Neural crest cell (in vitro differentiated cells): ENCODE measurements at regions not wholly inside any gene's neighbourhood (a gene's known extent, or its start where the extent isn't known, plus 50 kb on each side); places are given as distances from the start of the nearest gene placed in this dataset.

Source experiments
- DNase-seq: peaks from one replicate; pipeline ENCODE4 v3.0.0; 2021; ENCODE audit warnings: low read depth, mixed read lengths, low spot score
- H3K27ac Mint-ChIP-seq: one replicate; pipeline ENCODE4 v1.8.0; 2021; ENCODE audit warnings: mild to moderate bottlenecking, mixed read lengths; ENCODE audit not compliant: unreplicated experiment
- H3K27me3 Mint-ChIP-seq: 2 replicates; pipeline ENCODE4 v1.8.0; 2021; ENCODE audit warnings: low read depth, mild to moderate bottlenecking, mixed read lengths
- H3K36me3 Mint-ChIP-seq: 2 replicates; pipeline ENCODE4 v1.8.0; 2021; ENCODE audit warnings: low read depth, mild to moderate bottlenecking, mixed read lengths
- H3K4me1 Mint-ChIP-seq: 2 replicates; pipeline ENCODE4 v1.8.0; 2021; ENCODE audit warnings: mixed read lengths
- H3K4me3 Mint-ChIP-seq: one replicate; pipeline ENCODE4 v1.8.0; 2021; ENCODE audit warnings: mild to moderate bottlenecking, mixed read lengths
- H3K9me3 Mint-ChIP-seq: 2 replicates; pipeline ENCODE4 v1.8.0; 2021; ENCODE audit warnings: mixed read lengths
- TF ChIP-seq, protein P1 (sequence below): fragments of 200-600 bp; sonication (generic); conservative IDR thresholded peaks from 2 replicates; pipeline ENCODE4 v1.5.0; 2021; ENCODE audit warnings: antibody characterized with exemption, mild to moderate bottlenecking

DNA sequence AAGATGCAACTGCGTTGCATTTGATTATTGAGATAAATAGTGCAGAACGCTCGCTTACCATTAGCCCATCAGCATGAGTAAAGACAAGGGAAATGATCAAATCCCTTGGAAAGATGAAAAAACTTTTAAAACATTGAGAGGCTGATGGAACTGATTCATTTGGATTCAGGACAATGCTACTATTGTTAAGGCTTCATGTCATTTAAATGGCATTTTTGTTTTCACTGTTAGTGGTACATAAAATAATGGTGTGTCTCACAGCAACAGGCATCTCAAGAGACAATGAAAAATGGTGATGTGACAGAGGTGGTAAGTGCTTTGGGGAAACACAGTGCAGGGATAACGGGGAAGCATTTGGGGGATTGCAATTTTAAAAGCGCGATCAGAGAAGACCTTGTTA is 159.7 kb upstream of the KCNG1 start:
- Mint-ChIP-seq H3K27me3 (no peaks in the 10 kb centered on the region), H3K9me3 (no peaks in the 10 kb centered on the region), H3K36me3 (no peaks in the 10 kb centered on the region), H3K4me3 (no peak overlapping the region), H3K4me1 (peaks cover 16% of the 10 kb centered on the region), H3K27ac (no peak overlapping the region)
- TF ChIP-seq, protein P1, sequence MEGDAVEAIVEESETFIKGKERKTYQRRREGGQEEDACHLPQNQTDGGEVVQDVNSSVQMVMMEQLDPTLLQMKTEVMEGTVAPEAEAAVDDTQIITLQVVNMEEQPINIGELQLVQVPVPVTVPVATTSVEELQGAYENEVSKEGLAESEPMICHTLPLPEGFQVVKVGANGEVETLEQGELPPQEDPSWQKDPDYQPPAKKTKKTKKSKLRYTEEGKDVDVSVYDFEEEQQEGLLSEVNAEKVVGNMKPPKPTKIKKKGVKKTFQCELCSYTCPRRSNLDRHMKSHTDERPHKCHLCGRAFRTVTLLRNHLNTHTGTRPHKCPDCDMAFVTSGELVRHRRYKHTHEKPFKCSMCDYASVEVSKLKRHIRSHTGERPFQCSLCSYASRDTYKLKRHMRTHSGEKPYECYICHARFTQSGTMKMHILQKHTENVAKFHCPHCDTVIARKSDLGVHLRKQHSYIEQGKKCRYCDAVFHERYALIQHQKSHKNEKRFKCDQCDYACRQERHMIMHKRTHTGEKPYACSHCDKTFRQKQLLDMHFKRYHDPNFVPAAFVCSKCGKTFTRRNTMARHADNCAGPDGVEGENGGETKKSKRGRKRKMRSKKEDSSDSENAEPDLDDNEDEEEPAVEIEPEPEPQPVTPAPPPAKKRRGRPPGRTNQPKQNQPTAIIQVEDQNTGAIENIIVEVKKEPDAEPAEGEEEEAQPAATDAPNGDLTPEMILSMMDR = no peak
- no peak for DNase-seq

DNA sequence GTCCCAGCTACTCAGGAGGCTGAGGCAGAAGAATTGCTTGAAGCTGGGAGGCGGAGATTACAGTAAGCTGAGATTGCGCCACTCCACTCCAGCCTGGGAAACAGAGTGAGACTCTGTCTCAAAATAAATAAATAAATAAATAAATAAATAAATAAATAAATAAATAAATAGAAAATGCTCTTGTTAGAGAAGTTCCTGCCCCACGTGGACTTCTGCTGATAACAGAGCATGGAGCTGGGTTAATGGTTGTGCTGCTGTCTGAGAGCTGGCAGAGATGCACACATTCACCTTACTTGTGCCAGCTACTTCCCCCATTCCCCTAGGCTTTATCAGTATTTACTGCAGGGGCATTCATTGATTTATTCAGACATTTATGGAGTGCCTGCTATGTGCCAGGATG is 155.2 kb upstream of the KCNG1 start:
- Mint-ChIP-seq H3K27ac (no peak overlapping the region), H3K36me3 (no peaks in the 10 kb centered on the region), H3K9me3 (no peaks in the 10 kb centered on the region), H3K4me3 (no peak overlapping the region), H3K4me1 (peaks cover 18% of the 10 kb centered on the region), H3K27me3 (no peaks in the 10 kb centered on the region)
- TF ChIP-seq, protein P1 = no peak
- no peak for DNase-seq

DNA sequence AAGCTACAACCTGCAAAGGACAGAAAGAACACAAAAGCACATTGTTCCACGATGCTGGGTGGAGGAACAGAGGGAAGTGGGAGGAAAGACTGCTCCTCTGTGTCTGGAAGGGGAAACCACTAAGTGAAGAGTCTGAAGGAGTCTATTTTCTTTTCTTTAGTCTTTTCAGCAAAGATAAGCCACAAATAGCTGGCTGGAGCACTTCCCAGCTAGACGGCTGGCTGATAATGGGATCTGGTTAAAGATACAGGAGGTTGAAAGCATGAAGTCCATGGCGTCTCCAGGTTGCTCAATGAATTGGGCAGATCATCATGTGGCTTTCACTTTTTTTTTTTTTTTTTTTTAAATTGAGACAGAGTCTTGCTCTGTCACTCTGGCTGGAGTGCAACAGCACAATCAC is 154.0 kb upstream of the KCNG1 start:
- DNase-seq = no peak
- peaks cover 2% of the 10 kb centered on the region for H3K9me3 Mint-ChIP-seq
- H3K36me3 Mint-ChIP-seq = no peaks in the 10 kb centered on the region
- TF ChIP-seq, protein P1 = no peak
- H3K27ac Mint-ChIP-seq = no peak overlapping the region
- H3K27me3 Mint-ChIP-seq = no peaks in the 10 kb centered on the region
- H3K4me3 Mint-ChIP-seq = no peak overlapping the region
- peaks cover 9% of the 10 kb centered on the region for H3K4me1 Mint-ChIP-seq

DNA sequence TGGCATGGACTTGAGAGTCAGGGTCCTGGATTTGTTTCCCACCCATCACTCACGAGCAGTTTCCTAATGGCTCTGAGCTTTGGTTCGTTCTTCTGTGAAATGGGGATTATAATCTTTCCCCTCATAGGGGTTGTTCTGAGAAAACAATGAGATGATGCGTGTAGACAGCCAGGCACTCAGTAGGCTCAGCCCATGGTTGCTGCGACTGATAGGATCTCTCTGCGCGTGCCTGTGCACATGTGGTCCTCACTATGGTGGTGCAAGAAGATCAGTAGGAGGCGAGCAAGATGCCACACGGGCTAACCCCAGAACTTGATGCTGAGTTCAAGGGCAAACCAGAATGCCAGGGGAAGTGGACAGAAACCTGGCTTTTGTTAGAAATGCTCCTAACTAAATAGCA is 153.5 kb upstream of the KCNG1 start:
- no peak overlapping the region for H3K4me3 Mint-ChIP-seq
- H3K36me3 Mint-ChIP-seq = no peaks in the 10 kb centered on the region
- H3K4me1 Mint-ChIP-seq = peaks cover 9% of the 10 kb centered on the region
- no peak for DNase-seq
- TF ChIP-seq, protein P1 = no peak
- H3K27ac Mint-ChIP-seq = no peak overlapping the region
- no peaks in the 10 kb centered on the region for H3K27me3 Mint-ChIP-seq
- H3K9me3 Mint-ChIP-seq = peaks cover 2% of the 10 kb centered on the region

DNA sequence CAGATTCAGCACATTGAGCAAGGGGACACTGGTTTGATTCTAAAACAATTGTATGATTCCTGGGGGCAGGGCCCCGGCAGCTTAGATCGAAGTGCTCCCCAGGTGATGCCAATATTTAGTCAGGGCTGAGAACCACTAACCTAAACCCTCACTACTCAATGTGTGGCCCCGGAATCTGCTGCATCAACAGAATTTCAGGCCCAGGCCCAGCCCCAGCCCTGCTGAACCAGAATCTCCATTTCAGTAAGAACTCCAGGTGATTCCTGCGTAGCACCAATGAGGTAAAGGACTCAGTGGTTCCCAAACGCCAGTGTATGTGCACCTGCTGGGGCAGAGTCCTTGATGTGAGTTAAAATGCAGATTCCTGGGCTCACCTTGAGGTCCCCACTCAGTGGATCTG is 152.8 kb upstream of the KCNG1 start:
- no peak for DNase-seq
- Mint-ChIP-seq H3K27me3 (no peaks in the 10 kb centered on the region), H3K36me3 (no peaks in the 10 kb centered on the region), H3K4me1 (peaks cover 9% of the 10 kb centered on the region), H3K27ac (no peak overlapping the region), H3K4me3 (no peak overlapping the region), H3K9me3 (peaks cover 2% of the 10 kb centered on the region)
- TF ChIP-seq, protein P1 = no peak

DNA sequence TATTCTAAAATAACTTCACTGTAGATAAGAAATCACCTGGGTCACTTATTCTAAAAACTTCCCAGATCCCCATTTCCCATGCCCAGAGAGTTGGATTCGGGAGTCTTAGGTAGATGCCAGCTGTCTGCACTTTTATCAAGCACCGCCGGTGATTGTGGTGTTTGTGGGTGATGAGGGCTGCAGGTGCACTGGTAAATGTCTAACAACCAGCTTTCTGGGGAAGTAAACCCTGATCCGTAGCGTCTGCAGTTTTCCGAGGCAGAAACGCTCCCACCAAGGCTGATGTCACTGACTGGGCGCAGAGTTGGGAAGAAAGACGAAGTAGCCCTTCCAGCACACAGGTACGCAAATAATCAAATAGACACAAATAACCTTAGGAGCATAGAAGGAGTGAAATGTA is 152.2 kb upstream of the KCNG1 start:
- Mint-ChIP-seq H3K27ac (no peak overlapping the region), H3K9me3 (peaks cover 2% of the 10 kb centered on the region), H3K27me3 (no peaks in the 10 kb centered on the region), H3K4me1 (peaks cover 9% of the 10 kb centered on the region), H3K4me3 (no peak overlapping the region), H3K36me3 (no peaks in the 10 kb centered on the region)
- DNase-seq = no peak
- TF ChIP-seq, protein P1 = no peak
